ENCODE measurements at regions not wholly inside any gene's neighbourhood (a gene's known extent, or its start where the extent isn't known, plus 50 kb on each side); places are given as distances from the start of the nearest gene placed in this dataset.
A peak's percentile ranks its signal among the peaks of the same experiment; 100 is the strongest.
"Not testable (repeated sequence)": the region's sequence is repeated elsewhere in the genome, so short reads cannot be mapped to it uniquely, and the experiment has no call there.

DNA sequence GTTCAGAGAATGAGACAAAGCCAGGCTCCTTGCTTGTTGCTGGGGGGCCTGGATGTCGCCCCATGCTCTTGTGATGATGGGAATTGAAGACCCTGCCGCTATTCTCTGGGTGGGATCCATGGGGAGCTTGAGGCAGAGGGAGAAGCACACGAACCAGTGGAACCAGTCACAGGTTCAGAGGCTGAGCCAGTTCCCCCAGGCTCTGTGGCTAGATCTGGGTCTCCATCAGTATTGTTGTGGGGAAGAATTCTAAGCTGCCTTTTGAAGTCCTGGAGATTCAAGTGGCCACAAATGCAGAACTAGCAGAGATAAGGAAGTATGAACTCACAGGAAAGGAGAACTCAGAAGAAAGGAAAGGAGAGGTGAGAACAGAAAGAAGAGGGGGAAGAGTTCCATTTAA, 219.4 kb downstream of the MSX2 start:
- in situ Hi-C loops (cut with MboI), result no loop called here

DNA sequence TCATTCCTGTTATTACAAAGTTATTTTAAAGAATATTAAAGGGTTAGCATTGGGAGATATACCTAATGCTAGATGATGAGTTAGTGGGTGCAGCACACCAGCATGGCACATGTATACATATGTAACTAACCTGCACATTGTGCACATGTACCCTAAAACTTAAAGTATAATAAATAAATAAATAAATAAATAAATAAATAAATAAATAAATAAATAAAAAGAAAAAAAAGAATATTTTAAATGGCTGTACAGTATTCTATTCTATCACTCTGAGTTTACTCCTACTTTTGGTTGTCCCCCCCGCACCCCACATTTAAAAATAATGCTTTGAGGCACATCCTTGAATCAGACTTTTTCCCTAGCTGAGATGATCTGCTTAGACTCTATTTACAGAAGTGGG, 218.6 kb downstream of the MSX2 start:
- H4K20me1 ChIP-seq (ENCODE audit: insufficient read depth); H3K27ac ChIP-seq; H3K9me3 ChIP-seq (ENCODE audit: low read depth); H3K36me3 ChIP-seq (ENCODE audit: low read depth); H2AFZ ChIP-seq; H3K9ac ChIP-seq; H3K79me2 ChIP-seq (ENCODE audit: insufficient read depth); H3K9me2 ChIP-seq (ENCODE audit: insufficient read depth); H3K4me2 ChIP-seq (ENCODE audit: unreplicated experiment); H3K4me3 ChIP-seq; DNase-seq; in situ Hi-C loops (cut with MboI); H3F3A ChIP-seq (ENCODE audit: insufficient read depth); H3K4me1 ChIP-seq (ENCODE audit: insufficient read depth): not testable (repeated sequence)
- 83% methylated on average over 1 of the region's 1 CpG for WGBS, 2 experiments (ENCODE audit: low coverage in 1 of 2, low lambda C conversion rate in 2 of 2, missing lambda C conversion rate in 2 of 2)
- peaks cover 17% of the 10 kb centered on the region; the same call in 1 of the 2 replicates for H3K27me3 ChIP-seq (replicated peaks; ENCODE audit: insufficient read depth)

More for the DNA sequence above, 219.4 kb downstream of the MSX2 start:
- no peaks in the 10 kb centered on the region for H3K36me3 ChIP-seq (ENCODE audit: low read depth)
- H3F3A ChIP-seq (ENCODE audit: insufficient read depth), result no peaks in the 10 kb centered on the region
- no peak overlapping the region for H3K4me3 ChIP-seq
- no peaks in the 10 kb centered on the region for H4K20me1 ChIP-seq (ENCODE audit: insufficient read depth)
- H3K27me3 ChIP-seq (replicated peaks; ENCODE audit: insufficient read depth), result peaks cover 16% of the 10 kb centered on the region; the same call in 1 of the 2 replicates
- no peaks in the 10 kb centered on the region for H3K4me1 ChIP-seq (ENCODE audit: insufficient read depth)
- H3K4me2 ChIP-seq (ENCODE audit: unreplicated experiment), result no peak overlapping the region
- 33 to 45% methylated on average over 3 of the region's 3 CpGs for WGBS, 2 experiments (ENCODE audit: low coverage in 1 of 2, low lambda C conversion rate in 2 of 2, missing lambda C conversion rate in 2 of 2)
- no peak overlapping the region for H3K9ac ChIP-seq
- no peak overlapping the region for H2AFZ ChIP-seq
- H3K79me2 ChIP-seq (ENCODE audit: insufficient read depth), result no peaks in the 10 kb centered on the region
- no peaks in the 10 kb centered on the region for H3K9me2 ChIP-seq (ENCODE audit: insufficient read depth)
- DNase-seq, result no peak
- H3K27ac ChIP-seq, result no peak overlapping the region
- TF ChIP-seq EZH2 (IDR thresholded peaks at IDR 0.05; ENCODE audit: insufficient read depth, poor library complexity, severe bottlenecking) (no peak), EZH2phosphoT487 (IDR thresholded peaks at IDR 0.05; ENCODE audit: insufficient read depth, low read depth) (no peak)
- H3K9me3 ChIP-seq (ENCODE audit: low read depth), result no peaks in the 10 kb centered on the region

DNA sequence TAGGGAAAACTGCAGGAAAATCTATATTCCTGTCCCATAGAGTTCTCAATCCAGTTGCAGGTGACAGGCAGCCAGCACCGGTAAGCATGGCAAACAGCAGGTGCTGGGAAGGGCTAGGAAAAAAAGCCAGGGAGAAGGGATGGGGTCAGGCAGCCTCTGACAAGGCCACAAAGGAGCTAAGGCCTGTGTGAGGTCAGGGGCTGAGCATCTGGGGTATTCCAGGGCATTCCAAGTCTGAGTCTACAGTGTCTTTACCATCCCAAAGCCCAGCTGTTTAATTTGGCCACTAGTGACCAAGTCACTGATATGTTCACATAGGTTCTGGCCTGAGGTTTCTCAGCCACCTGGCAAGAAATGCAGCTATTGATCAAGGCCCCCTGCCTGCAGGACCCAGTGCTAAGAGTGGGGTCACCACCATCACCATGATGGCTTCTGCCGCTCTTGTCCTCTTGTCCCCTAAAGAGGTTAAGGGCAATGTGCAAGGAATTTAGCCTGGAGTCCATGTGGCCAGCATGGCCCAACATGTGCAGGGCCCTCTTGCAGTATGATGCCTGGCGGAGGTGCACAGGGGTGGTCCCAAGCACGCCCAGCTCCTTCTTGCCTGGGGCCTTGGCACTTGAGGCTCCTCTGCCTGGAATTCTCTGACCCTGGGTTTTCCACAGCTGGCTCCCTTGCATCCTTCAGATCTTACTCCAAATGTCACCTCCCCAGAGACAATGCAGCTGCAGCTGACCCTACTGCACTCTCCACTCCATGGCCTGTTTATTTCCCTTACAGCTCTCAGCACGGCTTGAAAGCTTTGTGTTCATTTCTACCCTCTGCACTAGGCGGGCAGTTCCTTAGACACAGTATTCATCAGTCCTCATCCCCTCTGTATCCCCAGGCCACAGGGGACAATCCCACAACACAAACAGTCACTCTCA, 213.1 kb downstream of the MSX2 start:
- TF ChIP-seq EZH2phosphoT487 (IDR thresholded peaks at IDR 0.05; ENCODE audit: insufficient read depth, low read depth) (no peak), EZH2 (IDR thresholded peaks at IDR 0.05; ENCODE audit: insufficient read depth, poor library complexity, severe bottlenecking) (no peak)
- in situ Hi-C loops (cut with MboI), result no loop called here
- H3K4me1 ChIP-seq (ENCODE audit: insufficient read depth), result no peaks in the 10 kb centered on the region
- H3K9me3 ChIP-seq (ENCODE audit: low read depth), result no peaks in the 10 kb centered on the region
- WGBS, 2 experiments (ENCODE audit: low coverage in 1 of 2, low lambda C conversion rate in 2 of 2, missing lambda C conversion rate in 2 of 2), result 38 to 43% methylated on average over 6 of the region's 6 CpGs
- no peak overlapping the region for H2AFZ ChIP-seq
- no peak overlapping the region for H3K4me3 ChIP-seq
- H3K36me3 ChIP-seq (ENCODE audit: low read depth), result no peaks in the 10 kb centered on the region
- H3K4me2 ChIP-seq (ENCODE audit: unreplicated experiment), result no peak overlapping the region
- no peaks in the 10 kb centered on the region for H3K79me2 ChIP-seq (ENCODE audit: insufficient read depth)
- H3K27ac ChIP-seq, result no peak overlapping the region
- no peaks in the 10 kb centered on the region for H3K9me2 ChIP-seq (ENCODE audit: insufficient read depth)
- H3K27me3 ChIP-seq (replicated peaks; ENCODE audit: insufficient read depth), result peaks cover 10% of the 10 kb centered on the region; the same call in 1 of the 2 replicates
- H3K9ac ChIP-seq, result no peak overlapping the region
- H3F3A ChIP-seq (ENCODE audit: insufficient read depth), result no peaks in the 10 kb centered on the region
- no peaks in the 10 kb centered on the region for H4K20me1 ChIP-seq (ENCODE audit: insufficient read depth)
- no peak for DNase-seq

DNA sequence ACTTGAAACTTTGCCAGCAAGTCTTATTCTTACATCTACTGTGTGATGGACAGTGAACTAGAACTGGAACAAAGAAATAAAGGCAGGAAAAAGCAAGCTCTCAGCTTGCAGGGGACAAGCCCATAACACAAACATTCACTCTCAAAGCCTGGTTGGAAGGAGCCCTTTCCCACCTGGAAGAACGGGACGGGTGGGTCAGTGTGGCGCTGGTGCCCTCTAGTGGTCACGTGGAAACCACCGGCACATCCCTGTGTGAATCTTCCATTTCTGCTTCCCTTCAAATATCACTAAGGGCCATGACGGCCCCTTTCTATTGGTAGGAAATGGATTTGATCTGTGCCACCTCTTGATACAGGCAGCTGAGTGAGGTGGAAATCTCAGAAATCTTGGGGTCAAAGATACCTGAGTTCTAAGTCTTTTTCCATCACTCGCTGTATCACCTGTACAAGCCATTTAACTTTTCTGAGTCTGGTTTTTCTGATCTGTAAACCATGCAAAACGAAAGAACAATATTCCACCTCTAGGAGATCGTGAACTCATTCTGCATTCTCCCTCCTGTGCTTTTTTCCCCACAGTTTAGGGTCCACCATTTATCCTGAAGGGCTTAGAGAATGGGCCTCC, 211.6 kb downstream of the MSX2 start:
- Histone ChIP-seq H3K36me3 (ENCODE audit: low read depth) (no peaks in the 10 kb centered on the region), H2AFZ (no peak overlapping the region), H3K9me2 (ENCODE audit: insufficient read depth) (no peaks in the 10 kb centered on the region), H3K4me3 (no peak overlapping the region), H3F3A (ENCODE audit: insufficient read depth) (no peaks in the 10 kb centered on the region), H3K4me1 (ENCODE audit: insufficient read depth) (no peaks in the 10 kb centered on the region), H3K79me2 (ENCODE audit: insufficient read depth) (no peaks in the 10 kb centered on the region), H4K20me1 (ENCODE audit: insufficient read depth) (no peaks in the 10 kb centered on the region), H3K27me3 (replicated peaks; ENCODE audit: insufficient read depth) (peaks cover 10% of the 10 kb centered on the region; the same call in 1 of the 2 replicates), H3K27ac (no peak overlapping the region), H3K9me3 (ENCODE audit: low read depth) (no peaks in the 10 kb centered on the region), H3K4me2 (ENCODE audit: unreplicated experiment) (no peak overlapping the region), H3K9ac (no peak overlapping the region)
- in situ Hi-C loops (cut with MboI), result no loop called here
- TF ChIP-seq EZH2 (IDR thresholded peaks at IDR 0.05; ENCODE audit: insufficient read depth, poor library complexity, severe bottlenecking), result no peak
- TF ChIP-seq EZH2phosphoT487 (IDR thresholded peaks at IDR 0.05; ENCODE audit: insufficient read depth, low read depth), result no peak
- WGBS, 2 experiments (ENCODE audit: low coverage in 1 of 2, low lambda C conversion rate in 2 of 2, missing lambda C conversion rate in 2 of 2), result 9 to 12% methylated on average over 9 of the region's 9 CpGs
- DNase-seq, result peak; percentile 65

DNA sequence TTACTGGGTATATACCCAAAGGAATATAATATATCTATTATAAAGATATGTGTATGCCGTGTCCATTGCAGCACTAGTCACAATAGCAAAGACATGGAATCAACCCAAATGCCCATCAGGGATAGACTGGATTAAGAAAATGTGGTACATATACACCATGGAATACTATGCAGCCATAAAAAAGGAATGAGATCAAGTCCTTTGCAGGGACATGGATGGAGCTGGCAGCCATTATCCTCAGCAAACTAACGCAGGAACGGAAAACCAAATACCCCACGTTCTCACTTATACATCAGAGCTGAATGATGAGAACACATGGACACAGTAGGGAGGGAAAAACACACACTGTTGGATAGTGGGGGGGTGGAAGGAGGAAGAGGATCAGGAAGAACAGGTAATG, 206.7 kb downstream of the MSX2 start:
- DNase-seq; H3K27me3 ChIP-seq (replicated peaks; ENCODE audit: insufficient read depth); H3K9me2 ChIP-seq (ENCODE audit: insufficient read depth); H3F3A ChIP-seq (ENCODE audit: insufficient read depth); H3K9ac ChIP-seq; in situ Hi-C loops (cut with MboI); H3K79me2 ChIP-seq (ENCODE audit: insufficient read depth); H2AFZ ChIP-seq; H3K9me3 ChIP-seq (ENCODE audit: low read depth); H3K4me2 ChIP-seq (ENCODE audit: unreplicated experiment); H3K36me3 ChIP-seq (ENCODE audit: low read depth); H3K27ac ChIP-seq; H3K4me1 ChIP-seq (ENCODE audit: insufficient read depth); H4K20me1 ChIP-seq (ENCODE audit: insufficient read depth); H3K4me3 ChIP-seq: not testable (repeated sequence)
- WGBS, 2 experiments (ENCODE audit: low coverage in 1 of 2, low lambda C conversion rate in 2 of 2, missing lambda C conversion rate in 2 of 2), result 44 to 61% methylated on average over 4 of the region's 4 CpGs
